EL (cell line): ENCODE measurements at regions not wholly inside any gene's neighbourhood (a gene's known extent, or its start where the extent isn't known, plus 50 kb on each side); places are given as distances from the start of the nearest gene placed in this dataset.
A peak's percentile ranks its signal among the peaks of the same experiment; 100 is the strongest.
"Not testable (repeated sequence)": the region's sequence is repeated elsewhere in the genome, so short reads cannot be mapped to it uniquely, and the experiment has no call there.

Experiments used
- DNase-seq: peaks from one replicate; pipeline ENCODE4 v3.0.0-alpha.2; 2016

- no peak for DNase-seq
These were observed 159.4 kb upstream of the NAMPT start for GRCh38 chr7:106444068-106444655.

DNA sequence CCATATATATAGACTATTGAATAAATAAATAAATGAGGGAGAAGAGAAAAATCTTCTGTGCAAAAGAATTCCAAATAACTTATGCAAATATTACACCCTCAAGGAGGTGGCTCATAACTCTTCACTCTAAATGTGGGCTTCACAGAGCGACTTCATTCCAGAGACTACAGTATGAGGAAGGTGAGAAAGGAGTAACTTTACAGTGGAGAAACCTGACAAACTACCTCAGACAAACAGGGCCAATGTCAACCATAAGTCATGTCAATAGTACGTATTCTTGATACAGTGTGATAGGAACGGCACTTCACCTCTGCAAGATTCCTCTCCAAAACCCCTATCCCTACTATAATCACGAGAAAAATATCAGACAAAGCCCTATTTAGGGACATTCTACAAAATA is 158.4 kb upstream of the NAMPT start:
- no peak for DNase-seq

DNA sequence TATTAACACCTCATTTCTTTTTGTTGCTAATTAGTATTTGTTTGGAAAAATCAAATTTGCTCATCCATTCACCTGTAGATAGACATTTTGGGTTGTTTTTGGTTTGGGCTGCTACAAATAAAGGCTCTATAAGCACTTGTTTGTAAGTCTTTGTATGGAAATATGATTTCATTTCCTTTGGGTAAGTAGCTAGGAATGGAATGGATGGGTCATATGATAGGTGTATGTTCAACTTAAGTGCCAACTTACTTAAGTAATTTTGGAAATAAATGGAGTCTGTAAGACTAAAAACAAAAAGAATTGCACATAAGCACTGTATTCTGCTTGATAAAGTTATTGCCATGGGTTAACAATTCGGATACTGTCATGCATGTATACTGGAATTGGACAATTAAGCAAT is 157.7 kb upstream of the NAMPT start:
- DNase-seq, result no peak

- DNase-seq, result not testable (repeated sequence)
These were observed 156.6 kb upstream of the NAMPT start for GRCh38 chr7:106441343-106441742.

- DNase-seq, result not testable (repeated sequence)
These were observed 152.2 kb upstream of the NAMPT start for GRCh38 chr7:106436933-106437332.

DNA sequence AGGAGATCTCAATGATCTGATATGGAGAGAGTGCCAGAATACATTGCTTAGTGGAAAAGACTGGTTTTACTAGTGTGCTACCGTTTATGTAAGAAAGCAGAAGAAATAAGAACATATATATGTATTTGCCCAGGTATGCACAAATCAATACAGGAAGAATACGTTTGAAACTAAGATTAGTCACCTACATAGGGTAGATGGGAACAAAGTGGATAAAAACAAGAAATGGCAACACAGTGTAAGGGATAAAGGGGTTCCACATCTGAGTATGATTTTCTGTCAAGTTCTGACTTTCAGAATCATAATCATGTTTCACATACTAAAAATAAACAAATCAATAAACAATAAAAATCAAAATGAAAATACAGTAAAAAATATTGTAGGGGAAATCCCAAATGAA is 148.6 kb upstream of the NAMPT start:
- no peak for DNase-seq

GRCh38 chr7:106430535-106431455 is 146.0 kb upstream of the NAMPT start:
- no peak for DNase-seq

- DNase-seq, result no peak
These were observed 145.3 kb upstream of the NAMPT start for GRCh38 chr7:106430103-106430502.

GRCh38 chr7:106426803-106427202 is 142.0 kb upstream of the NAMPT start:
- no peak for DNase-seq

GRCh38 chr7:106425017-106425719 is 140.4 kb upstream of the NAMPT start:
- DNase-seq, result peak; percentile 96

- no peak for DNase-seq
These were observed 139.8 kb upstream of the NAMPT start for GRCh38 chr7:106424476-106425016.

- DNase-seq, result no peak
These were observed 139.2 kb upstream of the NAMPT start for GRCh38 chr7:106423821-106424475.

DNA sequence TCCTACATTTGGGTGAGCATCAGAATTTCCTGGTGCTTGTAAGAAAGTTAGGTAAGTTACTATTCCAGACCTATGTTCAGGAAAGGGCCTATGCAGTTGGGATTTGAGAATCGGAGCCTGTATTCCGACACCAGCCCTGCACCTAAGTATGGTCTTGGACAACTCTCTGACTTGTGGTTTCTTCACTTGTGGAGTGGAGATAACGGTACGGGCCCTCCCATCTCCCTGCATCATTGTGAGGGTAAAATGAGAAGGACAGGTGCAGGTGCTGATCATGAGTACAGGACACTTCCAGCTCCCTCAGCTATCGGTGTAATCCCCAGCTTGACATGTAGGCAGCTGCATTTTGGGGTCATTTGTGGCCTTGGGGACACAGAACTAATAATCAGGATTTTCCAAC is 138.3 kb upstream of the NAMPT start:
- no peak for DNase-seq

DNA sequence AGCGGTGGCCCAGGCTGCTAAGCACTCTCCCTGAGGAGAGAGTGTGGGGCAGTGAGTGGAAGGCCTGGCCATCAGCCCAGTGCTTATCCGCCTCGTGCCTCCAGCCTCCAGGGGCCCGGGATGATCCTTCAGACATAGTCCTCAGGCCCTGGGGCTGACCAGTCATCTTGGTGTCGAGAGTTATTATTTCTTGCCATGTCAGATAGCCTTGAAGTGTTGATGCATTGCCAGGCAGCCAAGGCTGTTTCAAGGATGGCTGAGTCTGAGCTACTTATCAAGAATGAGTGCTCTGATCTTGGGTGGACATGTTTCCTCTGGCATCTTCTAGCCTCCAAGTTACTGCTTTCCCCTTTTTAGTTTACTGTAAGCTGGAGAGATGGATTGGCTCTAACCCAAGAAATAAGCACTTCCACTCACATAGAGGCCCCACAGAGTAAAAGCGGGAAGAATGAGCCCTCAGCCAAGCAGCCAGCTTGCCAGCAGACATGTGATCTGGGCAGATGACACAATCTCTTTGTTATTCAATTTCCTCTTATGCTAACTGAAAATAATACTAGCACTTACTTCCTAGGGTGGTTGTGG is 136.5 kb upstream of the NAMPT start:
- DNase-seq, result peak; percentile 90

DNA sequence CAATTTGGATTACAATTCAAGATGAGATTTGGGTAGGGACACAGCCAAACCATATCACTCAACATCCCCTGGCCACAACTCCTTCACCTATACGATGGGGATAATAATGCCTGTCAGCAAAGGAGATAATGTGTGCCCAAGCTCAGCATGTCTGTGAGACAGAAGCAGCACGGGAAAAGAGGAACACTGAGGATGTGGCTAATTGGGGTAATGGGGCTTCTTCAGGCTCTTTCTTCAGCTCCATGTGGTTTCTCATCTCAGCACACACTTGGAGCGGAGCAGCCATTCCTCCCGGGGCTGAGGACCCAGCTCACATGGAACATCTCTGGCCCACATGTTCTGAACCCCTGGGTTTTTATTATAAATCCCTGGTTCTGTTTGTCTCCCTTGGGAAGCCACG is 136.0 kb upstream of the NAMPT start:
- DNase-seq, result no peak

- no peak for DNase-seq
These were observed 135.4 kb upstream of the NAMPT start for GRCh38 chr7:106420210-106420609.

DNA sequence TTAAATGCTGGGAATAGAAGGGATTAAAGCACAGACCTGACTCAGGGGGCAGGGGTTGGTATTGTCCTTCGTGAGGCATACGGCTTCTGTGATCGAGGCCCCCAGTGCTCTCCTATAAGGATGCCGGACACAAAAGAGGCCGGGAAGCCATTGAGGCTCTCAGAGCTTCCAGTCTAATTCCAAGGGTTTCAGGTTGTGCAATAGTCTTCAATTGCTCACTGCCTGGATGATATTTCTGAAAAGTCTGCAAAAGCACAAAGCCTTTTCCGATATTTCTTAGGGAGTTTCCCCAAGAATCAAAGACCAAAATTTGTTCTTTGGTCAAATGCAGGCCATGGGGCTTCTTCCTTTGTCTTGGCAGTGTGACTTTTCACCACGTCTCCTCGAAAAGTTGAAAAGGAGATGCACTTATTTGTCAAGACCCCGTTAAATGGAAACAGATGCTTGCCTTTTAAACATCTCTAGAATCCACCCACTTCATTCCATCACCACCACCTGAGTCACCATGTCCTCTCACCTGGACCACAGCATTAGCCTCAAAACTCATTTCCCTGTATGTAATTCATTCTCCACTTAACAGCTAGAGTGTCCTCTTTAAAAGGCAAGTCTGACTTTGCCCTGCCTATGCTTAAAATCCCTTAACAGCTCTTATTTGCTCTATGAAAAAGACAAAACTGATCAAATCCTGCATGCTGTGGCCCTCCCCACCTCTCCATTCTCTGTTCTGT is 134.8 kb upstream of the NAMPT start:
- no peak for DNase-seq

GRCh38 chr7:106418526-106418925 is 133.7 kb upstream of the NAMPT start:
- peak; percentile 53 for DNase-seq

GRCh38 chr7:106418094-106418493 is 133.3 kb upstream of the NAMPT start:
- peak; percentile 4 for DNase-seq

DNA sequence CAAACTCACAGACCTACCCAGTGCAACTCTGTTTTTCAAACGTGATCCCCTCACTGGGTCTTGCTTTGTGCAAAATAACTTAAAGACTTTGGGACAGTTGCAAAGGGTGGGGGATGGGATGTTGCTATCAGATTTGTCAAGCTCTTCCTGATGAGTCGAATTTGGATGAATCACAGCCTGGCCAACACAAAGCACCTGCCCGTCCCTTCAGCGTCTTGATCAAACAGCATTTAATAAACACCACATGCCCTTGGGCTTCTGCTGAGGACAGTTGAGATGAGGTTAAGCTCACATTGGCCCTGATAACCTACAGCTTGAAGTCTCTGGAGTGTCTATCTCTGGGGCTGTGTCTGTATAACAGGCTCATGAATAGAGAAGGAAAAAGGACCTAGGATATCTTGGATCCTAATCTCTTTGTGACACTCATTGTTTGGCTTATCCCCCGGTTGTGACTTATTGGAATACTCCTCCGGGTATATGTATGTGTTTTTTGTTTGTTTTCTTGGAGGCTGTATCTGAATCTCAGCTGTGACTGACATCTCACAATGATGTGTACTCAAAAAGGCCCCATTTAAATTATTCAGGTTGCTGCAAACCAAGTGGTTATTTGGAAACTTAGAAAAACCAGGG is 132.6 kb upstream of the NAMPT start:
- DNase-seq, result no peak

DNA sequence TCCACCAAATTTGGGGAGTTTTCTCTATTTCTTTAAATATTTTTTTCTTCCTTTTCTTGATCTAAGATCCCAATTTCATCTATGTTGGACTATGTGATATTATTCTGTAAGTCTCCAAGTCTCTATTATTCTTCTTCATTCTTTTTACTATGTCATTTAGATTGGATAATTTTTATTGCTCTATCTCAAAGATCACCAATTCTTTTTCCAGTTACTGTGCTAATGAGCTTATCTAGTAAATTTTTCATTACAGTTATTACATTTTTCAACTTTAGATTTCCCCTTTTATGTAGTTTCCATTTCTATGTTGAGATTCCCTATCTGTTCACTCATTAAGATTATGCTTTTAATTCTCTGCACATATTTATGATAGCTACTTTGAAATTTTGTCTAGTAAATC is 131.6 kb upstream of the NAMPT start:
- no peak for DNase-seq
